Suppressor macrophage (primary cell): ENCODE measurements at regions not wholly inside any gene's neighbourhood (a gene's known extent, or its start where the extent isn't known, plus 50 kb on each side); places are given as distances from the start of the nearest gene placed in this dataset.
A peak's percentile ranks its signal among the peaks of the same experiment; 100 is the strongest.

Experiments
- DNase-seq, 4 experiments: peaks; one replicate each; pipeline ENCODE4 v3.0.0-alpha.2; 2020 to 2022

DNA sequence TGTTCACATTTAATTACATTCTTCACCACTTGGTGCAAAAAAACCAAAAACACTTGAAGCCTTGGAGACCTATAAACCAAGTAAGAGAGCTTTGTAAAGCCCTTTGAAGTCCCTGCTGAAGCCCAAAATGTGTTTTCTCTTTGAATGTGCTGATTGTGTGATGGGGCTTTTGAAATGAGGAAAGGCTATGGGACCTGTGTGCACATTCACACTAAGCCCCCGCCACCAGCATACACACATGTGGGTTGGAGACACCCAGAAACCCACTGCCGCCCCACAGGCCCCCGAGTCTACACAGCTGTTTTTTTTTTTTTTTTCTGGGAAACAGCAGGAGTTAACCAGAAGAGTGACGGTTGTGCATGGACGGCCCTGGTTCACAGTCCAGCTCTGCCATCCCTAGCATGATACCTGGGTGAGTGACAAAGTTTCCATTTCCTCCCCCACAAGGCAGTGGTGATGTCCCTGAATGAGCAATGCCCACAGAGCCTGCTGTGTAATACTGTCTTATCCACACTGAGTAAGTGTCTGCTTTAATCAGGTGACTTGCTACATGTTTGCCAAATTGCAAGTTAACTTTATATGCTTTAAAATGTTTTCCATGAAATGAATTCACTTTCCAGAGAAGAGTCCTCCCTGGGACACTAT lies 154.6 kb upstream of the GDF10 start:
- peak in 3 of 4 experiments; percentile 28 to 34 (median 32) for DNase-seq

DNA sequence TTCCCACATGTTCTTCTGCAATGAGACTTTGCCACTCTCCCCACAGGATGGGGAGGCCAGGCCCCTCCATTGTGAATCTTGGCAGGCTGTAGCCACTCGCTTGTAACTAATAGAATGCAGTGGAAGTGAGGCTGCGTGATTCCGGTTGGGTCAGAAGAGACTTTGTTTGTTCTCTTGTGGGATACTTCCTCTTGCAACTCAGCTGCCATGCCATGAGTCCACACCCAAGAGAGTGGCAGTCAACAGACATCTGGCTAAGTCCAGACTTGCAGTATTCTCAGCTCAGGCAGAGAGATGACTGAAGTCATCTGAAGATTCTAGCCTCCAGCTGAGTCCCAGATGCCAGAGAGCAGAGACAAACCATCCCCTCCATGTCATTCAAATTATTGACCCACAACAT lies 153.4 kb upstream of the GDF10 start:
- peak in 3 of 4 experiments; percentile 40 to 70 (median 47) for DNase-seq

- DNase-seq = no peak
Measured at GRCh38 chr10:47147186-47147585, 152.8 kb upstream of the GDF10 start.

DNA sequence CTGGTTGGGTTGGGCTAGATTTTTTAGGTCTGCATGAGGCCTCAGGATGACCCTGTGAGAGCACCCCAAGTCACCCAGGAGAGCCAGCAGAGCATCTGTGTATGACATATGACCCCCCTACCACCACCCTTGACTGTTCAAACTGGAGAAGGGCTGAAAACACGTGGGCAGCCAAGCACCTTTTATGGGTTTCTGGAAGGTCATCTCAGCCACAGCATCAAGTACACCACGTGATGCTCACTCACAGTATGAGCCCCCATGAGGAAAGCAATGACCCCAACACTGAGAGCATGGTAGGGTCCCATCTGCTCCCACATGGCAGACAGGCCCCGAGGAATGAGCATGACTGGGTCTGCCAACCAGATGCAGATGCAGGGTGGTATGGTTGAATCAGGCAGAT lies 149.4 kb upstream of the GDF10 start:
- no peak for DNase-seq

GRCh38 chr10:47151920-47152319 lies 148.1 kb upstream of the GDF10 start:
- DNase-seq = no peak

DNA sequence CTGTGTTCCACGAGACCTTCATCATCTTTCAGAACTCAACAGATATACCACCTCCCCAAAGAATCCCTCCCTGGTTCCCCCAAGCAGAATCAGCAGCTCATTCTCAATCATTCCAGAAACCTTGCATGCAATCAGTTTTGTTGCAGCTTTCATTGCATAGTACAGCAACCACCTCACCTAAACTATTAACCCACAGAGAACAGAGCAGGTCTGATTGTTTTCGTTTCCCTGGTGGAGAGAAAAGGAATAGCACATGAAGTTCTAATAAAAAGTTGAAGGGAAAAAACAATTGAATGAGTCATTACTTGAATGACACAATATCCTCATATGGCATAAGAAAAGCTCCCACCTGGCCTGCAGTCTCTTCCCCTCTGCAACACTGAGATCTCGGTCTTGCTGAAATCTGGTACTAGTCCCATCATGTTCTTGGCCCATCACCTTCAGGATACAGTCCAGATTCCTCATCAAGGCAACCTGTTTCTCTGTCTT lies 147.1 kb upstream of the GDF10 start:
- DNase-seq = peak in 2 of 4 experiments; percentile 36 to 45

DNA sequence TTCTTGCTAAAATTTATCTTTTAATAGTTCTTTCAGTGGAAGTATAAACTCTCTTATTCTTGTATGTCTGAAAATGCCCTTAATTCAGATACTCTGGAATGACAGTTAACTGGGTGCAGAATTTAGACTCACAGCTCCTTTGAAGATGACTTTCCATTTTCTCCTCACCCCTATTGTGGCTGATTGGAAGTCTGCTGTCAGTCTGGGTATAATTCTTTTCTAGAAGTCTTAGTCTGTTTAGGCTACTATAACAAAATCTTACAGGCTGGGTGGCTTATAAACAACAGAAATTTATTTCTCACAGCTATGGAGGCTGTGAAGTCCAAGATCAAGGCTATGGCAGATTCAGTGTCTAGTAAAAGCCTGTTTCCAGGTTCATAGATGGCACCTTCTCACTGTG lies 145.2 kb upstream of the GDF10 start:
- no peak for DNase-seq

GRCh38 chr10:47156873-47157272 lies 143.1 kb upstream of the GDF10 start:
- DNase-seq = no peak

- DNase-seq = no peak
Measured at GRCh38 chr10:47158116-47159071, 141.6 kb upstream of the GDF10 start.

- DNase-seq = no peak
Measured at GRCh38 chr10:47159361-47160260, 140.4 kb upstream of the GDF10 start.

- DNase-seq = no peak
Measured at GRCh38 chr10:47160261-47160908, 139.6 kb upstream of the GDF10 start.

DNA sequence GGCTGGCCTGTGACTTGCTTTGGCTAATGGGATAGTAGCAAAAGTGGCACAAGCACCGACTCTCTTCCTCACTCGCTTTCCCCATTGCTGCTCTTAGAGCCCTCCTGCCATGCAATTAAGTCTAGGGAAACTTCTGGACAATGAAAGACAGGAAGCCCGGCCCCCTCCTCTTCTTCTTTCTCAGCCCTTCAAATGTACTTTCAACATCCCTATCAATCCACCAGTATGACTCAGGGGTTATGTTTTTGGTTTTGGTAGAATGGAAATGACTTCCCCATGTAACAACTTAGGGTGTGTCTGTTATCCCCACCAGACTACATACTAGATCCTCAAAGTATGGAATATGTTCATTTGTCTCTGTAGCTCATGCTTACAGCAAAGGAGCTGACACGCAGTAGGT lies 139.0 kb upstream of the GDF10 start:
- peak; percentile 19 to 66 (median 50) for DNase-seq

- DNase-seq = no peak
Measured at GRCh38 chr10:47161465-47161864, 138.5 kb upstream of the GDF10 start.

GRCh38 chr10:47164126-47164799 lies 135.7 kb upstream of the GDF10 start:
- peak in 3 of 4 experiments; percentile 35 to 43 (median 37) for DNase-seq

DNA sequence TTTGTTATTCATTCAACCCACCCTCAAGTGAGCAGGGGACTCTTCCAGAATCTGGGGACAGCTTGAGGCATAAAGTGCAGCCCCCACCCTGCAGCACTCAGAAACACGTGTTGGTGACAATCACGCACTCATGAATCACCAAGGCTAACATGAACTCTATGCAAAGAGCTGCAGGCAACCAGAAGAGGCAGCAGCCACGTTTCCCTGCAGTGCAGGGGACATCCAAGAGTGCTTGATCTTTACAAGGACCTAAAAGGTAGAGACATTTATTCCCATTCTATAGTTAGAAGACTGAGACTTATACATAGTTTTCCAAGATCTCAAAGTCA lies 135.2 kb upstream of the GDF10 start:
- DNase-seq = peak; percentile 29 to 57 (median 53)

- DNase-seq = no peak
Measured at GRCh38 chr10:47165168-47165710, 134.8 kb upstream of the GDF10 start.

DNA sequence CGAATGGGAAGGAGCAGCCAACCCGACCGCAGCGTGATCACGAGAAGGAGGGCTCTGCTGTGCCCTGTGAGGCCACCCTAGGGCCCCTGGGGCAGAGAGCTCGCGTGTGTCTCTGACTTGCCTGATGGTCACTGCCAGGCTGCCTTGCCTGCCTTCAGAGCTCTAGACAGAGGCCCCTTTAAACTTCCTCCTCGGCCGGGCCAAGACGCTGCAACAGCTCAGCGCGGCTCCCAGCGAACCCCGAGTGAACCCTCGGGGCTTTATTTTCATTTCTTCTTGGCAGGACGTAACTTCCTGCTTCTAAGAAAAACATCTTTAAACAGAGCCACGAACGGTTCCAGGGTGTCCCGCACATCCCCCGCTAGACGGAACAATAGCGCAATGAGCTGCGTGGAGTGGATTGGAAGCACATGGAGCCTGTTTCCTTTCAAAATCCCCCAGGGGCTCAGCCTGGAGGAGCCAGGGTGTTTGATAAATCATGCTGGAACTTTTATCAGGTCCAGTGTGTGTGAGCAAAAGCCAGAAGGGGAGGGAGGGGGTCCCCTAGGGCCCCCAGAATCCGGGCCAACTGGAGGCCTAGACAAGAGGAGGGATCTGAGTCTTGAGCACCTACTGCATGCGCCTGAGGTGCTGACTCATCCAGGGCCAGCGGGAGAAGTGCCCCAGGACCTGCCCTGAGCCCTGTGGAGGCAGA lies 134.1 kb upstream of the GDF10 start:
- DNase-seq = peak; percentile 87 to 94 (median 92)

DNA sequence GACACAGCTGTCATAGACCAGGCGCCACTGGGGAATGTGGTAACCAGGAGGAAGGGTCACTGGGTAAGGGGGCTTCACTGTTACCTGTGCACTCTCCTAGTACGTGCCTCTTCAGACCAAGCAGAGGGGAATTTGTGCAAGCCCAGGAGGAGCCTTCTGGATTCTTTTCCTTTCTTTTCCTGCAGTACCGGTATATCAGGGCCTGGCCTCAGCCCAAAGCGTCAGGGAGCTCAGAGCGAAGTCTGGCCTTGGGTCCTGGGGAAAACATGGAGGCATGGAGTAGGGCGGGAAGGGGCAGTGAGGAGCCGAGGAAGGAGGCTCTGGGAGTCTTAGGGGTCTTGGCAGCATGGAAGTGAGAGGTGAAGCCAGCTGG lies 133.6 kb upstream of the GDF10 start:
- no peak for DNase-seq

- DNase-seq = peak in 3 of 4 experiments; percentile 23 to 29 (median 27)
Measured at GRCh38 chr10:47166808-47167581, 133.0 kb upstream of the GDF10 start.

DNA sequence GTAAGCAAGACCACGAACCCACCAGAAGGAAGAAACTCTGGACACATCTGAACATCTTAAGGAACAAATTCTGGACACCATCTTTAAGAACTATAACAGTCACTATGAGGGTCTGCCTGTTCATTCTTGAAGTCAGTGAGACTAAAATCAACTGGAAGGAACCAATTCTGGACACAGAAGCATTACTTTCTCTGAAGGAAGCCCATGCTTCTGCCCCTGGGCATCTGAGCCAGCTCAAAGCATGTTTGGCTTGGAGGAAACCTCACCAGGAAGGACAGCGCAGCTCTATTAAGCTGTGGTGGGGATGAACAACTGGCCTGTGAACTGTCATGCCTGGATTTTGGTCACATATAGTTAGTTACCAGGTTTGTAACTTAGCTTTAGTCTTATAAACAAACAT lies 132.4 kb upstream of the GDF10 start:
- DNase-seq = no peak
